Epidermal melanocyte (primary cell): ENCODE measurements at regions not wholly inside any gene's neighbourhood (a gene's known extent, or its start where the extent isn't known, plus 50 kb on each side); places are given as distances from the start of the nearest gene placed in this dataset.
"Not testable (repeated sequence)": the region's sequence is repeated elsewhere in the genome, so short reads cannot be mapped to it uniquely, and the experiment has no call there.

ENCODE experiments used
- DNase-seq: peaks from one replicate; pipeline ENCODE4 v3.0.0; 2011; ENCODE audit warnings: low spot score; ENCODE audit not compliant: insufficient read length

- DNase-seq: no peak
Observed at GRCh38 chr21:23014021-23014420, 2015.8 kb downstream of the NCAM2 start.

DNA sequence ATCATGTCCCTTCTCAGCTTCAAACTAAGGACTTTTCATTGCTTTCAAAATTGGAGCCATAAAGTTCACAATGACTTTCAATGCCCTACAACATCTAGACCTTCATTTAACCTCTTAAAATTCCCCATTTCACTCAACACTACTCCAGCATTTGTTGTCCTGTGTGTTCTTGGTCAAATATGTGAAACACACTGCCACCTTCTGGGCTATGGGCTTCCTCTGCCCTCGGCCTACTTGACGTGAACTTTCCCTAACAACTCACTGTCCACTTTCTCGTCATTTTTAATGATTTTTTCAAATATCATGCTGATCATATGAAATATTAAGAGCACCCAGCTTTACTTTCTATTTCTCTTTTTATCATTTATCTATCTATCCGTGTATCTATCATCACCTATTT, 2018.4 kb downstream of the NCAM2 start:
- DNase-seq: no peak

DNA sequence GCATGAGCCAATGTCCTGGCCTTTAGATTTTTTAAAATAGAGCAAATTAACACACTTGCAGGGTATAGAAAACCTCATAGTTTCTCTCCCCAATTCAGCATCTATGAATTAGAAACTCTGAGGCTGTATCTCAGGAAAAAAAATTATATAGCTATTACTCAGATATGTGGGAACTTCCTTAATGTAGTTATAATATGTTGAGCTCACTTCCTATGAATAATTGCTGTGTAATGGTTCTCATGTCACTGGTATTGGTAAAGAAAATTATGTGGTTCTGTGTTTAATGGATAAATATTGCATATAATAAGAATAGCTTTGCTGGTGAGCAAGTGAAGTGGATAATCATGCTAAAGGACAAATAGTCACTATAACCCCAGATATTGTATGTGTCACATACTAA, 2019.8 kb downstream of the NCAM2 start:
- no peak for DNase-seq

- no peak for DNase-seq
Observed at GRCh38 chr21:23020969-23021368, 2022.8 kb downstream of the NCAM2 start.

GRCh38 chr21:23021481-23021880, 2023.3 kb downstream of the NCAM2 start:
- no peak for DNase-seq

DNA sequence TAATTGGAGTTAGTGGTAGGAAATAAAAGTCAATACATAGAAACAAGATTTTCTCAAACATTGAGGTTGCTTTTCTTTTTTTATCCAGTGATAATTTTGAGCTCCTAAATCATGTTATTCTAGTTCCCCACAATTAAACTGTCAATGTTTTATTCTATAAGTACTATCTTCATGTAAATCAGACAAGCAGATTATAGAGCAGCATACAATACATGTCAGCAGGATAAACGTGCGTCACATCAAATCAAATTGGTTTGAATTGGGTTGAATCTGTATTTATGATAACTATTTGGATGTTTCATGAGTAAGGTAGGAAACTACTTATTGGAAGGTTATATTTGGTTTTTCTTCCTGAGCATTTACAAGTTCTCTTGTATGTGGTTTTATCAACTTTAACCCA, 2028.7 kb downstream of the NCAM2 start:
- no peak for DNase-seq

DNA sequence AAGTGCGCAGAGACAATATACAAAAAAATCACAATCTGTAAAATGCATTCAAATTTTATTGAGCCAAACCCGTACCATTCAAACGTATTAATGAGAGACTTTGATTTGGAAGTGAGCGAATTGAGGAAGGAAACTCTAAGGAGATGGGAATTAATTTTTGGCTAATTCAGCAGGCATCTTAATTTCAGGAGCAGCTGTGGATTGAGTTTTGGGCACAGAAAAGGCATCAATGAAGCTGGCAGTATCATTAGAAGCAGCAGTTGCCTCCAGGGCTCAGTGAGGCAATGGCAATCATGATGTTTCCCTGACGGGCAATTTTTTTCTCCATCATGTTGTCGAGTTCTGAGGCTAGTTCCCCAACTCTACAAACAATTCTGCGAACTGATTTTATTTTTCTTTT, 2041.6 kb downstream of the NCAM2 start:
- no peak for DNase-seq

DNA sequence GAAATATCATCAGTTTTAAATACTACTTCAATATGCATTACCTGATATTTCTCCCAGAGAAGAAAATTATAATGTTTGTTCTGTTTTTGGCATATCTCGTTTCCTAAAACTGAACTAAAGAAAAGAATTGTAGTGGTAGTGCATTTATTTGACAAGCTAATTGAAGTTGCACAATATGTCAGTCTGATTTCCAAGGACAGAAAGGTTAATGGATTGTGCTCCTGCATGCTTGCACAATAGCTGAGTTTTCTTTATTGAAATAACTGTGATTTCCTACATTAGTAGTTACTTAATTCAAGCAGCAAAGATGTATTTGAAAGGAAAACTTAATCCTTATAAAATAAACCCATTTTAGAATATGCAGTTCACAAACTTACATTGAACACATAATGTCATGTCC, 2047.7 kb downstream of the NCAM2 start:
- no peak for DNase-seq

- no peak for DNase-seq
Observed at GRCh38 chr21:23067672-23068071, 2069.5 kb downstream of the NCAM2 start.

DNA sequence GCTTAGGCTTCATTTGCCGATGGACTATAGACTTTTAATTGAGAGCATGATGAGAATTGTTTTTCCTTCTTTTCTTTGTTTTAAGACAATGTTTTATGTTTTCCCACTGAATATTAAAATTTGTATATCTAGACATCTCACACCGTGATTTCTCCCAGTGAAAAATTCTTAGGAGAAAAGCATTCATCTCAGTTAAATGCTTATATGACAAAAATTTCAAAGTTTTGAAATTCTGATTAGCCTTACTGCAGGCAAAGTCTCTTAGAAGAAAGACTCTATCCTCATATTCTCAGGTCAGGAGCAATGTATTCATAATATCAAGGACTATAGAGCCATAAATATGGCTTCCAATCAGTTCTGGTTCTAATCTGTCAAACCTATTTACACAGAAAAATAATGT, 2085.0 kb downstream of the NCAM2 start:
- DNase-seq: no peak

DNA sequence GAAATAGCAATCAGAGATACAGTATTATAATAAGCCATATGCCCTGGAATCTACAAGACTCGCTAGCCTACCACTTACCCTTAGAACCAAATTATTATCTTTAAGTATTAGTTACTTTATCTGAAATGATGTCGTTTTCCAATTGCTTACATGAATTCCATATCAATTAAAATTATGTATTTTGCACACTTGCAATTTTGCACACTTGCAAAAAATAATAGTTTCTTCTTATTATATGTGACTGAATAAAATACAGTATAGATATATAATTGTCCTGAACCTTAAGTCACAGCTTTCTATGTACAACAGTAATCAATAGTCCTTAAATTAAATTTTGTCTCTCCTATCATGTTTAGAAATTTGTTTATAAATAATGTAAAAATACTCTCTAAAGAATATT, 2095.1 kb downstream of the NCAM2 start:
- DNase-seq: no peak

DNA sequence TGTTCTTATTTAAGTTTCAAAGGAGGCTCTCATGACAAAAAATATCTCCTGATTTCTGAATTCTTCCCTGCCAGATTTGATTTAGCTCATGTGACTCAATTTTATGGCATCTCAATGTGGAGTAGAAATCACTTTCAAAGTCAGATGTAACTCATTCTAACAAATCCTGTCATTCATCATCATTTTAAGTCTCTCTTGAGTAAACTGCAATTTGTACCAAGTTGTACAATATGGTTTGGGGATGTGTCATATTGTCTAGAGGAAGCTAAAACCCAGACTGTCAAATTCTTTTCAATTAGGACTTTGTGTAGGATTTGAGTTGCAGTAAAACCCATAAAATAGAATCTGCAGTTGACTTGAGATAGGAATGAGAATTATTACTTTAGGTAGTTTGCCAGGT, 2101.0 kb downstream of the NCAM2 start:
- no peak for DNase-seq

- no peak for DNase-seq
Observed at GRCh38 chr21:23101111-23101510, 2102.9 kb downstream of the NCAM2 start.

GRCh38 chr21:23108533-23108932, 2110.3 kb downstream of the NCAM2 start:
- no peak for DNase-seq

DNA sequence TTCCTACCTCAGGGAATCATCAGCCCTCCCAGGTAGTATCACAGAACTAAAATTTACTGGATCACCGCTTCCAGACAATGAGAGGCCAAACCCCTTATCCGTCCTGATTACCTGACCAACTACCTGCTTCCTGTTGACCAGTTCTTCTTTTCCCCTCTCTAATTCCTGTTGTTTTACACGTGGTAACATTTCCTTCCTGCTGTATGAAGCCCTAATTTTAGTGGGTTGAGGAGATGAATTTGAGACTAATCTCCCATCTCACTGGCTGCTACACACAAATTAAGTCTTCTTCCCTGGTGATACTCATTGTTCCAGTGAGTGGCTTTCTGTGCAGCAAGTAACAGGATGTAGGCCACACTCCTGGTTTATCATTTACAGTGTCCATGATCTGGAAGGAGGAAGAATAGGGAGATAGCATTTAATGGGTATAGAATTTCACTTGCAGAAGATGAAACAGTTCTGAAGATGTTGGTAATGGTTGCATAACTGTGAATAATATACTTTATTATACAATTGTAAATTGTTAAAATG, 2112.9 kb downstream of the NCAM2 start:
- no peak for DNase-seq

GRCh38 chr21:23119491-23119890, 2121.3 kb downstream of the NCAM2 start:
- no peak for DNase-seq

GRCh38 chr21:23127973-23128372, 2129.8 kb downstream of the NCAM2 start:
- no peak for DNase-seq

DNA sequence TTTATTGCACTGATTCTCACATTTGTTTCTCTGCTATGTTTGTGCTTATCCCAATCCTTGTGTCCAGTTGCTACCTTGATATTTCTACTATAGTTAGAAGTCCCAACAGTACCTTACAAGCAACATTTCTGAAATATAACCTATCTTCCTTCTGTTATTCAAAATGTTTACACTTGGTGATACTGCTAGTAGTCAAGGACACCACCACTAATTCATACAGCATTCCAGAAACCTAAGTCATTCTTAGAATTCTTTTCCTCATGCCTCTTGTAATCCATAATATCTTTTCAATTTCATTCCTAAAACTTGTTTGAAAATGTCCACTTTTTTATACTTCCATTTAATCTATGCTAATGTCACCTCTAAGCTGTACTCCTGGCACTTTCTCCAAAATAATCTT, 2132.1 kb downstream of the NCAM2 start:
- no peak for DNase-seq

- no peak for DNase-seq
Observed at GRCh38 chr21:23131177-23131576, 2133.0 kb downstream of the NCAM2 start.

DNA sequence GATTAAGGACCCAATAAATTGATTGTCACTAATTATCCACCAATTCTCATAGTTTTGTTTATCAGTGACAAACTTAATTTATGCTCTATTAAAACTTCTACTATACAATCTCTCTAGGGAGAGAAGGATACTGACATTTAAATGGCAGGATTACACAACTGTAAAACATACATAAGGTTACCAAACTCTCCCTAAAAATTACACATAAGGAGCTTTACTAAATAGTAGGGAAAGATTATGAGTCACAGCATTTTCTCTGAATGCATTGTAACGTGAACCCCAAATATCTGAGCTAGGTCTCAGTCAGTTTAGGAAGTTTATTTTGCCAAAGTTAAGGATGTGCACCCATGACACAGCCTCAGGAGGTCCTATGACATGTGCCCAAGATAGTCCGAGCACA, 2140.6 kb downstream of the NCAM2 start:
- no peak for DNase-seq

GRCh38 chr21:23152130-23152529, 2153.9 kb downstream of the NCAM2 start:
- DNase-seq: no peak

GRCh38 chr21:23153842-23154241, 2155.6 kb downstream of the NCAM2 start:
- not testable (repeated sequence) for DNase-seq

- no peak for DNase-seq
Observed at GRCh38 chr21:23155281-23155680, 2157.1 kb downstream of the NCAM2 start.

DNA sequence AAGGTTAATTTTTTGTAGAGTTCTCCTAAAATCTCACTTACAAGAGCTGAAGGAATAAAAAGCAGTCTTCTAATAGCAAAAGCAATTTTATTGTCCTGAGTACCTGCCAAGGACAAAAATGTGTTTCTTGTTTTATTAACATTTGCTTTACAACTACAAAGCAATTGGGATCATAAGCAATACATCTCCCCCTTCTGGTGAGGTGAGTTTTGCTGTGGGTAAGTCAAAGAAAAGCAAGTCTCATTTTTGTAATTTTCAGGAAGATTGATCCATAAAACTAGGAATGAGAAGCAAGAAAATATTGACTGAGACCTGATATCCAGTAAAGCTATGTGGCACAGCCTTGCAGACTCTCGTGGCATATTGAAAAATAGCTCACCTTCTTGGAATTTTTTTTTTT, 2162.7 kb downstream of the NCAM2 start:
- DNase-seq: no peak
